H1 (cell line): ENCODE measurements at regions not wholly inside any gene's neighbourhood (a gene's known extent, or its start where the extent isn't known, plus 50 kb on each side); places are given as distances from the start of the nearest gene placed in this dataset.

Source experiments
- CTCF ChIA-PET: fragments of 300-600 bp; sonication (Branson Sonifier 250); formaldehyde crosslinking; loops from one replicate; lab custom pipeline; 2021; ENCODE audit not compliant: partially characterized antibody; lab: Charles Lee
- POLR2A ChIA-PET: fragments of 300-600 bp; sonication (Branson Sonifier 250); formaldehyde crosslinking; loops from one replicate; lab custom pipeline; 2021; ENCODE audit warnings: inconsistent platforms; ENCODE audit not compliant: partially characterized antibody; lab: Charles Lee
- DNase-seq, 2 experiments: peaks; one replicate each; pipeline versions ENCODE4 v3.0.0 to v3.0.0-alpha.2; 2010 to 2022; ENCODE audit warnings: low spot score in 2 of 2, low read depth in 1 of 2, mixed read lengths in 1 of 2
- FAIRE-seq: peaks from 2 replicates; lab custom pipeline; 2011; peaks lifted over from hg19 to GRCh38; lab: Jason Lieb, UNC
- H2AFZ ChIP-seq: 2 replicates; pipeline ENCODE4 v1.8.1; 2012; ENCODE audit warnings: low read length, inconsistent platforms
- H2AK5ac ChIP-seq: 2 replicates; pipeline ENCODE4 v1.6.1; 2013; ENCODE audit warnings: low read depth, low read length
- H2BK120ac ChIP-seq: replicated peaks from 2 replicates; pipeline ENCODE3; 2013; ENCODE audit warnings: low read depth, low read length, inconsistent platforms
- H2BK12ac ChIP-seq: 2 replicates; pipeline ENCODE4 v1.6.1; 2013; ENCODE audit warnings: low read depth, low read length
- H2BK15ac ChIP-seq: 2 replicates; pipeline ENCODE4 v1.6.1; 2013; ENCODE audit warnings: low read length
- H2BK20ac ChIP-seq: 2 replicates; pipeline ENCODE4 v1.6.1; 2013; ENCODE audit warnings: low read length
- H2BK5ac ChIP-seq: 2 replicates; pipeline ENCODE4 v1.6.1; 2013; ENCODE audit warnings: low read depth, low read length
- H3K14ac ChIP-seq: 2 replicates; pipeline ENCODE4 v1.6.1; 2013; ENCODE audit warnings: inconsistent platforms; ENCODE audit not compliant: insufficient read length
- H3K18ac ChIP-seq: 2 replicates; pipeline ENCODE4 v1.6.1; 2013; ENCODE audit warnings: low read length; ENCODE audit errors: extremely low read depth
- H3K23ac ChIP-seq: 2 replicates; pipeline ENCODE4 v1.6.1; 2013; ENCODE audit warnings: inconsistent platforms; ENCODE audit not compliant: insufficient read length
- H3K23me2 ChIP-seq: 2 replicates; pipeline ENCODE4 v1.6.1; 2013; ENCODE audit warnings: low read depth, low read length
- H3K27ac ChIP-seq: 2 replicates; pipeline ENCODE4 v1.6.1; 2011; ENCODE audit warnings: low read depth, low read length, inconsistent platforms
- H3K27me3 ChIP-seq, 4 experiments: replicated peaks in 1 of 4; 1 replicate in 1 of 4; 2 replicates in 3 of 4; pipeline versions ENCODE4 v1.6.1 to v1.8.1; 2011 to 2013; ENCODE audit warnings: low read length in 3 of 4, mild to moderate bottlenecking in 3 of 4, inconsistent platforms in 2 of 4, mixed read lengths in 2 of 4, moderate library complexity in 1 of 4; ENCODE audit not compliant: control insufficient read depth in 3 of 4, insufficient read depth in 3 of 4; ENCODE audit errors: extremely low read depth in 1 of 4
- H3K36me3 ChIP-seq, 4 experiments: 2 replicates each; pipeline versions ENCODE4 v1.6.1 to v1.8.1; 2011 to 2013; ENCODE audit warnings: mild to moderate bottlenecking in 4 of 4, low read length in 3 of 4, moderate library complexity in 2 of 4, control low read depth in 1 of 4, inconsistent platforms in 1 of 4; ENCODE audit not compliant: insufficient read depth in 4 of 4, control insufficient read depth in 2 of 4
- H3K4ac ChIP-seq: replicated peaks from 2 replicates; pipeline ENCODE3; 2013; ENCODE audit warnings: low read length, low read depth, mixed read lengths, inconsistent platforms; ENCODE audit not compliant: insufficient read length
- H3K4me1 ChIP-seq, 4 experiments: replicated peaks in 1 of 4; 1 replicate in 1 of 4; 2 replicates in 3 of 4; pipeline versions ENCODE4 v1.6.1 to v1.8.1; 2011 to 2013; ENCODE audit warnings: low read length in 3 of 4, inconsistent platforms in 2 of 4, mixed read lengths in 1 of 4; ENCODE audit not compliant: insufficient read depth in 4 of 4, control insufficient read depth in 3 of 4
- H3K4me2 ChIP-seq, 2 experiments: 2 replicates each; pipeline versions ENCODE4 v1.6.1 to v1.8.1; 2011 to 2013; ENCODE audit warnings: low read depth in 2 of 2, low read length in 2 of 2, control low read depth in 1 of 2, inconsistent platforms in 1 of 2, mild to moderate bottlenecking in 1 of 2; ENCODE audit not compliant: insufficient read depth in 1 of 2
- H3K4me3 ChIP-seq, 4 experiments: fragments of 200-600, 300-600 bp in 1 of 4; sonication (generic), shearing (Covaris generic), sonication (Bioruptor Twin) in 1 of 4; 2 replicates each; pipeline versions ENCODE4 v1.5.1 to v1.8.1; 2011 to 2016; ENCODE audit warnings: low read length in 4 of 4, low read depth in 3 of 4, control low read depth in 2 of 4, inconsistent platforms in 2 of 4, mild to moderate bottlenecking in 2 of 4, mixed read lengths in 1 of 4, moderate library complexity in 1 of 4; ENCODE audit not compliant: insufficient read depth in 2 of 4; ENCODE audit errors: extremely low read depth in 1 of 4
- H3K56ac ChIP-seq: replicated peaks from 2 replicates; pipeline ENCODE3; 2013; ENCODE audit warnings: low read depth, mild to moderate bottlenecking, mixed read lengths, low read length, inconsistent platforms; ENCODE audit not compliant: insufficient read length
- H3K79me1 ChIP-seq: 2 replicates; pipeline ENCODE4 v1.6.1; 2013; ENCODE audit warnings: low read depth, low read length, control low read depth
- H3K79me2 ChIP-seq, 2 experiments: 2 replicates each; pipeline versions ENCODE4 v1.6.1 to v1.8.1; 2012 to 2013; ENCODE audit warnings: low read length in 2 of 2, mild to moderate bottlenecking in 2 of 2, inconsistent platforms in 1 of 2; ENCODE audit not compliant: insufficient read depth in 2 of 2, control insufficient read depth in 1 of 2
- H3K9ac ChIP-seq, 4 experiments: replicated peaks in 1 of 4; 1 replicate in 1 of 4; 2 replicates in 3 of 4; pipeline versions ENCODE4 v1.6.1 to v1.8.1; 2011 to 2013; ENCODE audit warnings: low read depth in 3 of 4, low read length in 3 of 4, control low read depth in 2 of 4, mild to moderate bottlenecking in 2 of 4, moderate library complexity in 2 of 4, inconsistent platforms in 1 of 4; ENCODE audit errors: extremely low read depth in 1 of 4
- H3K9me3 ChIP-seq, 2 experiments: 2 replicates each; pipeline versions ENCODE4 v1.6.1 to v1.8.1; 2012 to 2013; ENCODE audit warnings: mild to moderate bottlenecking in 2 of 2, moderate library complexity in 2 of 2, control low read depth in 1 of 2, inconsistent platforms in 1 of 2, low read depth in 1 of 2, low read length in 1 of 2, mixed read lengths in 1 of 2; ENCODE audit not compliant: insufficient read depth in 2 of 2
- H4K20me1 ChIP-seq, 2 experiments: replicated peaks in 1 of 2; 2 replicates each; pipeline versions ENCODE3 to v1.8.1; 2011 to 2013; ENCODE audit warnings: inconsistent platforms in 2 of 2, low read length in 2 of 2, mild to moderate bottlenecking in 1 of 2; ENCODE audit not compliant: insufficient read depth in 2 of 2, control insufficient read depth in 1 of 2
- H4K5ac ChIP-seq: 2 replicates; pipeline ENCODE4 v1.6.1; 2013; ENCODE audit warnings: low read length, low read depth, mixed read lengths, inconsistent platforms; ENCODE audit not compliant: insufficient read length
- H4K8ac ChIP-seq: 2 replicates; pipeline ENCODE4 v1.8.0; 2013; ENCODE audit warnings: mild to moderate bottlenecking, moderate library complexity, low read length, inconsistent platforms; ENCODE audit not compliant: insufficient read depth; ENCODE audit errors: extremely low read depth
- H4K91ac ChIP-seq: replicated peaks from 2 replicates; pipeline ENCODE3; 2013; ENCODE audit warnings: low read length, mixed read lengths, inconsistent platforms; ENCODE audit not compliant: insufficient read length
- E2F6 ChIP-seq: IDR thresholded peaks from 2 replicates; pipeline ENCODE4 v1.6.1; 2012; ENCODE audit warnings: inconsistent platforms
- FOSL1 ChIP-seq: IDR thresholded peaks from 2 replicates; pipeline ENCODE4 v1.6.1; 2011; ENCODE audit warnings: mild to moderate bottlenecking, low read depth, low read length, moderate library complexity; ENCODE audit not compliant: insufficient read depth
- HDAC2 ChIP-seq, 2 experiments: fragments of 300-600 bp in 1 of 2; sonication (generic) in 1 of 2; IDR thresholded peaks; 2 replicates each; pipeline ENCODE4 v1.6.1; 2011 to 2012; ENCODE audit warnings: low read depth in 2 of 2, low read length in 2 of 2, mild to moderate bottlenecking in 2 of 2, moderate library complexity in 2 of 2, borderline replicate concordance in 1 of 2, inconsistent platforms in 1 of 2
- JUN ChIP-seq: IDR thresholded peaks from 2 replicates; pipeline ENCODE4 v1.6.1; 2011; ENCODE audit warnings: low read depth, mild to moderate bottlenecking, improper control_type of control experiment, low read length
- RBBP5 ChIP-seq: IDR thresholded peaks from 2 replicates; pipeline ENCODE4 v1.7.1; 2012; ENCODE audit warnings: low read depth, mild to moderate bottlenecking, inconsistent platforms, low read length, moderate library complexity, borderline replicate concordance
- WGBS, 2 experiments: shearing (Covaris generic) in 1 of 2; methylation state at CpG; one replicate each; pipeline versions ENCODE4 v1.1.6 to v1.1.7; 2013 to 2015; ENCODE audit warnings: low lambda C conversion rate in 2 of 2, mixed read lengths in 2 of 2, inconsistent platforms in 1 of 2, low coverage in 1 of 2, missing lambda C conversion rate in 1 of 2; ENCODE audit not compliant: insufficient replicate concordance in 2 of 2, insufficient coverage in 1 of 2, insufficient read length in 1 of 2; ENCODE audit errors: extremely low coverage in 1 of 2, missing lambda C conversion rate in 1 of 2; 5-methylcytosine and 5-hydroxymethylcytosine counted together

DNA sequence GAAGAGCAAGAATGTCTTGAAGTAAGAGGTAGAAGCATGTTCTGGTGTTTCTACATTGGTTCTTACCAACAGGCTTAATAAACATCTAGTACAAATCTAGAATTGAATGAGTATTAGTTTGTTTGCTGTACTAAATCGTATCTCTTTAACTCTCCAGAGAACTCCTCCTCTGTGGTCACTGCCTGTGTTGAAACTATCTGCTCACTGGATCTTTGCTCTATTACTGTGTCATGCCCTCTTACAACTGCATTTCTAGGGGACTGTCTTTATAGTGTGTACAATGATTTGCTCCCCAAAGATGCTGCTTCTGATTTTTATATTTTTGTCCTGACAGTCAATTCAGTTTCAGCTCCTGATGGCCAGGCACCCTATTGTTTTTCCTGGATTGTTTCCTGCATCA is 50.1 kb upstream of the E2F7 start:
- H3K9me3 ChIP-seq = no peaks in the 10 kb centered on the region
- no peak overlapping the region for H4K8ac ChIP-seq
- H2AK5ac ChIP-seq = no peak overlapping the region
- no peaks in the 10 kb centered on the region for H3K27me3 ChIP-seq
- H2BK12ac ChIP-seq = no peak overlapping the region
- H3K23me2 ChIP-seq = no peaks in the 10 kb centered on the region
- no peak overlapping the region for H4K5ac ChIP-seq
- FAIRE-seq (no peak), DNase-seq (no peak)
- no peak overlapping the region for H3K18ac ChIP-seq
- H4K91ac ChIP-seq = no peak overlapping the region
- no peaks in the 10 kb centered on the region for H4K20me1 ChIP-seq
- ChIA-PET POLR2A (no interaction called here), CTCF (no interaction called here)
- no peak overlapping the region for H2BK15ac ChIP-seq
- H3K4me2 ChIP-seq = no peak overlapping the region
- H2BK120ac ChIP-seq = no peak overlapping the region
- no peaks in the 10 kb centered on the region for H3K79me1 ChIP-seq
- H3K27ac ChIP-seq = no peak overlapping the region
- H3K14ac ChIP-seq = no peak overlapping the region
- TF ChIP-seq RBBP5 (no peak), E2F6 (no peak), JUN (no peak), FOSL1 (no peak), HDAC2 (IDR thresholded peaks at IDR 0.05; ENCODE audit: borderline replicate concordance in 1 of 2, low read depth in 2 of 2, low read length in 2 of 2) (no peak)
- WGBS, 2 experiments = 80% methylated on average over 1 of the region's 1 CpG; no CpG with 5 or more reads in 1 of the 2 experiments
- H2AFZ ChIP-seq = no peak overlapping the region
- no peaks in the 10 kb centered on the region for H3K79me2 ChIP-seq
- no peaks in the 10 kb centered on the region for H3K4me1 ChIP-seq
- H3K9ac ChIP-seq = no peak overlapping the region
- no peak overlapping the region for H2BK20ac ChIP-seq
- H3K4ac ChIP-seq = no peak overlapping the region
- no peaks in the 10 kb centered on the region for H3K36me3 ChIP-seq
- no peak overlapping the region for H3K4me3 ChIP-seq
- no peak overlapping the region for H2BK5ac ChIP-seq
- no peak overlapping the region for H3K56ac ChIP-seq
- no peak overlapping the region for H3K23ac ChIP-seq
